SK-N-SH (cell line): ENCODE measurements at regions not wholly inside any gene's neighbourhood (a gene's known extent, or its start where the extent isn't known, plus 50 kb on each side); places are given as distances from the start of the nearest gene placed in this dataset.

Experiments
- CTCF ChIA-PET: fragments of 300-600, 350-600 bp; formaldehyde crosslinking; extraction: SDS; loops from one replicate; lab custom pipeline; 2021; lab: Yijun Ruan, JAX
- POLR2A ChIA-PET: fragments of 350-600 bp; sonication (Branson Sonifier 250); formaldehyde crosslinking; extraction: SDS; loops from one replicate; lab custom pipeline; 2020; ENCODE audit warnings: antibody characterized with exemption, inconsistent platforms; lab: Yijun Ruan, JAX
- DNase-seq: peaks from one replicate; pipeline ENCODE4 v3.0.0; 2012
- H2AFZ ChIP-seq: fragments of 200-600 bp; sonication (generic); 2 replicates; pipeline ENCODE4 v1.8.1; 2016; ENCODE audit warnings: antibody characterized with exemption, mild to moderate bottlenecking, low read depth
- H3F3A ChIP-seq: fragments of 200-600 bp; sonication (generic); replicated peaks from 2 replicates; pipeline ENCODE3; 2016; ENCODE audit warnings: antibody characterized with exemption, mild to moderate bottlenecking; ENCODE audit not compliant: insufficient read depth
- H3K27ac ChIP-seq, 2 experiments: fragments of 200-500 bp in 1 of 2; fragments of 200-600 bp in 1 of 2; sonication (Bioruptor generic) in 1 of 2; sonication (generic), shearing (Covaris generic) in 1 of 2; 2 replicates each; pipeline versions ENCODE4 v1.5.1 to v1.6.1; 2014 to 2016; ENCODE audit warnings: low read depth in 2 of 2, inconsistent platforms in 1 of 2, low read length in 1 of 2, mild to moderate bottlenecking in 1 of 2, mixed read lengths in 1 of 2
- H3K27me3 ChIP-seq: fragments of 200-600 bp; sonication (generic), shearing (Covaris generic); 2 replicates; pipeline ENCODE4 v1.6.1; 2016; ENCODE audit warnings: mixed run types; ENCODE audit not compliant: insufficient read depth
- H3K36me3 ChIP-seq, 2 experiments: fragments of 200-500 bp in 1 of 2; fragments of 200-600 bp in 1 of 2; sonication (Bioruptor generic) in 1 of 2; sonication (generic) in 1 of 2; replicated peaks in 1 of 2; 2 replicates each; pipeline versions ENCODE3 to v1.5.1; 2014 to 2016; ENCODE audit warnings: low read length in 1 of 2, mild to moderate bottlenecking in 1 of 2; ENCODE audit not compliant: insufficient read depth in 2 of 2, control insufficient read depth in 1 of 2
- H3K4me1 ChIP-seq, 2 experiments: fragments of 200-500 bp in 1 of 2; fragments of 200-600 bp in 1 of 2; sonication (Bioruptor generic) in 1 of 2; sonication (generic), shearing (Covaris generic) in 1 of 2; 2 replicates each; pipeline versions ENCODE4 v1.5.1 to v1.6.1; 2014 to 2016; ENCODE audit warnings: low read depth in 1 of 2, low read length in 1 of 2, mixed run types in 1 of 2; ENCODE audit not compliant: insufficient read depth in 2 of 2, control insufficient read depth in 1 of 2
- H3K4me2 ChIP-seq: fragments of 200-600 bp; sonication (generic), shearing (Covaris generic); 2 replicates; pipeline ENCODE4 v1.6.1; 2017; ENCODE audit warnings: mixed run types
- H3K4me3 ChIP-seq, 2 experiments: fragments of 200-500 bp in 1 of 2; fragments of 200-600 bp in 1 of 2; sonication (Bioruptor generic) in 1 of 2; sonication (generic), shearing (Covaris generic) in 1 of 2; 2 replicates each; pipeline versions ENCODE4 v1.5.1 to v1.8.1; 2014 to 2016; ENCODE audit warnings: low read depth in 2 of 2, inconsistent platforms in 1 of 2, low read length in 1 of 2, mild to moderate bottlenecking in 1 of 2, mixed read lengths in 1 of 2, moderate library complexity in 1 of 2
- H3K79me2 ChIP-seq: fragments of 200-600 bp; sonication (generic); 2 replicates; pipeline ENCODE4 v1.8.1; 2017; ENCODE audit warnings: mild to moderate bottlenecking; ENCODE audit not compliant: insufficient read depth
- H3K9ac ChIP-seq: fragments of 200-600 bp; sonication (generic); 2 replicates; pipeline ENCODE4 v1.6.1; 2017; ENCODE audit warnings: mixed run types
- H3K9me2 ChIP-seq: fragments of 200-600 bp; sonication (generic); 2 replicates; pipeline ENCODE4 v1.6.1; 2017; ENCODE audit warnings: mixed run types
- H3K9me3 ChIP-seq: fragments of 200-600 bp; sonication (generic); 2 replicates; pipeline ENCODE4 v1.6.1; 2017; ENCODE audit warnings: mixed run types, mild to moderate bottlenecking, moderate library complexity
- H4K20me1 ChIP-seq: fragments of 200-600 bp; sonication (generic); 2 replicates; pipeline ENCODE4 v1.6.1; 2017; ENCODE audit warnings: mild to moderate bottlenecking, mixed run types; ENCODE audit not compliant: insufficient read depth
- CHD2 ChIP-seq: fragments of 150-350 bp; IDR thresholded peaks from 2 replicates; pipeline ENCODE4 v1.6.1; 2018; ENCODE audit warnings: low read length; ENCODE audit not compliant: partially characterized antibody
- EZH2phosphoT487 ChIP-seq: fragments of 200-600 bp; sonication (generic); IDR thresholded peaks from 2 replicates; pipeline ENCODE4 v1.6.1; 2017; ENCODE audit warnings: low read depth, mixed run types, mild to moderate bottlenecking, antibody characterized with exemption, moderate library complexity, borderline replicate concordance
- GABPA ChIP-seq: IDR thresholded peaks from 2 replicates; pipeline ENCODE4 v1.4.0; 2012; ENCODE audit warnings: low read depth, mild to moderate bottlenecking
- GATA2 ChIP-seq: sonication (generic); formaldehyde crosslinking; IDR thresholded peaks from 2 replicates; pipeline ENCODE4 v1.5.0; 2020; ENCODE audit warnings: mild to moderate bottlenecking, missing genetic modification reagents
- IRF3 ChIP-seq: fragments of 150-350 bp; IDR thresholded peaks from 2 replicates; pipeline ENCODE4 v1.6.1; 2016; ENCODE audit warnings: mild to moderate bottlenecking, low read depth, low read length
- MEF2A ChIP-seq: IDR thresholded peaks from 2 replicates; pipeline ENCODE4 v1.4.0; 2012; ENCODE audit warnings: low read depth, borderline replicate concordance
- NFIC ChIP-seq: IDR thresholded peaks from 2 replicates; pipeline ENCODE4 v1.4.0; 2012; ENCODE audit warnings: borderline replicate concordance
- NRF1 ChIP-seq: IDR thresholded peaks from 2 replicates; pipeline ENCODE4 v1.6.1; 2012; ENCODE audit warnings: low read depth, mild to moderate bottlenecking, low read length
- RCOR1 ChIP-seq: fragments of 150-350 bp; IDR thresholded peaks from 2 replicates; pipeline ENCODE4 v1.6.1; 2017; ENCODE audit warnings: antibody characterized with exemption, low read length
- SIN3A ChIP-seq: IDR thresholded peaks from 2 replicates; pipeline ENCODE4 v1.6.1; 2012; ENCODE audit warnings: low read depth, mild to moderate bottlenecking, low read length, moderate library complexity, borderline replicate concordance
- TCF12 ChIP-seq: IDR thresholded peaks from 2 replicates; pipeline ENCODE4 v1.4.0; 2012
- USF2 ChIP-seq: fragments of 150-350 bp; IDR thresholded peaks from 2 replicates; pipeline ENCODE4 v1.6.1; 2017; ENCODE audit warnings: antibody characterized with exemption, low read length, low read depth, borderline replicate concordance
- ZBTB33 ChIP-seq: IDR thresholded peaks from 2 replicates; pipeline ENCODE4 v1.4.0; 2012; ENCODE audit warnings: low read depth, borderline replicate concordance
- WGBS: methylation state at CpG from one replicate; pipeline ENCODE4 v1.1.6; 2017; ENCODE audit warnings: low lambda C conversion rate; 5-methylcytosine and 5-hydroxymethylcytosine counted together
- TF ChIP-seq, protein P1 (sequence below): IDR thresholded peaks from 2 replicates; pipeline ENCODE4 v1.6.1; 2012; ENCODE audit warnings: mild to moderate bottlenecking, low read depth, low read length, moderate library complexity
- TF ChIP-seq, protein P2 (sequence below): IDR thresholded peaks from 2 replicates; pipeline ENCODE4 v1.4.0; 2012; ENCODE audit warnings: low read depth, borderline replicate concordance

- POLR2A ChIA-PET = no interaction called here
- no peaks in the 10 kb centered on the region for H3F3A ChIP-seq
- TF ChIP-seq MEF2A (no peak), SIN3A (no peak), EZH2phosphoT487 (no peak), NFIC (no peak), NRF1 (no peak), USF2 (no peak), TCF12 (no peak), GATA2 (no peak), RCOR1 (no peak), CHD2 (no peak), ZBTB33 (no peak), IRF3 (no peak), GABPA (no peak)
- TF ChIP-seq, protein P1, sequence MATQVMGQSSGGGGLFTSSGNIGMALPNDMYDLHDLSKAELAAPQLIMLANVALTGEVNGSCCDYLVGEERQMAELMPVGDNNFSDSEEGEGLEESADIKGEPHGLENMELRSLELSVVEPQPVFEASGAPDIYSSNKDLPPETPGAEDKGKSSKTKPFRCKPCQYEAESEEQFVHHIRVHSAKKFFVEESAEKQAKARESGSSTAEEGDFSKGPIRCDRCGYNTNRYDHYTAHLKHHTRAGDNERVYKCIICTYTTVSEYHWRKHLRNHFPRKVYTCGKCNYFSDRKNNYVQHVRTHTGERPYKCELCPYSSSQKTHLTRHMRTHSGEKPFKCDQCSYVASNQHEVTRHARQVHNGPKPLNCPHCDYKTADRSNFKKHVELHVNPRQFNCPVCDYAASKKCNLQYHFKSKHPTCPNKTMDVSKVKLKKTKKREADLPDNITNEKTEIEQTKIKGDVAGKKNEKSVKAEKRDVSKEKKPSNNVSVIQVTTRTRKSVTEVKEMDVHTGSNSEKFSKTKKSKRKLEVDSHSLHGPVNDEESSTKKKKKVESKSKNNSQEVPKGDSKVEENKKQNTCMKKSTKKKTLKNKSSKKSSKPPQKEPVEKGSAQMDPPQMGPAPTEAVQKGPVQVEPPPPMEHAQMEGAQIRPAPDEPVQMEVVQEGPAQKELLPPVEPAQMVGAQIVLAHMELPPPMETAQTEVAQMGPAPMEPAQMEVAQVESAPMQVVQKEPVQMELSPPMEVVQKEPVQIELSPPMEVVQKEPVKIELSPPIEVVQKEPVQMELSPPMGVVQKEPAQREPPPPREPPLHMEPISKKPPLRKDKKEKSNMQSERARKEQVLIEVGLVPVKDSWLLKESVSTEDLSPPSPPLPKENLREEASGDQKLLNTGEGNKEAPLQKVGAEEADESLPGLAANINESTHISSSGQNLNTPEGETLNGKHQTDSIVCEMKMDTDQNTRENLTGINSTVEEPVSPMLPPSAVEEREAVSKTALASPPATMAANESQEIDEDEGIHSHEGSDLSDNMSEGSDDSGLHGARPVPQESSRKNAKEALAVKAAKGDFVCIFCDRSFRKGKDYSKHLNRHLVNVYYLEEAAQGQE = no peak
- TF ChIP-seq, protein P2, sequence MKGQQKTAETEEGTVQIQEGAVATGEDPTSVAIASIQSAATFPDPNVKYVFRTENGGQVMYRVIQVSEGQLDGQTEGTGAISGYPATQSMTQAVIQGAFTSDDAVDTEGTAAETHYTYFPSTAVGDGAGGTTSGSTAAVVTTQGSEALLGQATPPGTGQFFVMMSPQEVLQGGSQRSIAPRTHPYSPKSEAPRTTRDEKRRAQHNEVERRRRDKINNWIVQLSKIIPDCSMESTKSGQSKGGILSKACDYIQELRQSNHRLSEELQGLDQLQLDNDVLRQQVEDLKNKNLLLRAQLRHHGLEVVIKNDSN = no peak
- TF ChIP-seq, all 33 proteins: peak for 0
- Histone ChIP-seq H3K9me2 (no peaks in the 10 kb centered on the region), H3K4me1 (no peaks in the 10 kb centered on the region; a peak in 1 of 4 replicates), H3K4me2 (no peak overlapping the region), H3K36me3 (no peaks in the 10 kb centered on the region), H2AFZ (no peak overlapping the region), H3K27ac (no peak overlapping the region), H3K9ac (no peak overlapping the region), H3K4me3 (no peak overlapping the region), H3K79me2 (no peaks in the 10 kb centered on the region), H4K20me1 (no peaks in the 10 kb centered on the region), H3K9me3 (no peaks in the 10 kb centered on the region), H3K27me3 (no peaks in the 10 kb centered on the region)
- no peak for DNase-seq
- 14% methylated on average over 1 of the region's 1 CpG for WGBS
- CTCF ChIA-PET = interaction anchor here (0.6 to 3.7 kb wide), 18 partner anchors 7 to 1936 kb away, joined by 3 to 28 read pairs (median 6); no protein-coding TSS in a partner anchor
These were observed 2125.8 kb downstream of the MAT2B start for GRCh38 chr5:165631235-165631634.
